ENCODE measurements at regions not wholly inside any gene's neighbourhood (a gene's known extent, or its start where the extent isn't known, plus 50 kb on each side); places are given as distances from the start of the nearest gene placed in this dataset.

DNA sequence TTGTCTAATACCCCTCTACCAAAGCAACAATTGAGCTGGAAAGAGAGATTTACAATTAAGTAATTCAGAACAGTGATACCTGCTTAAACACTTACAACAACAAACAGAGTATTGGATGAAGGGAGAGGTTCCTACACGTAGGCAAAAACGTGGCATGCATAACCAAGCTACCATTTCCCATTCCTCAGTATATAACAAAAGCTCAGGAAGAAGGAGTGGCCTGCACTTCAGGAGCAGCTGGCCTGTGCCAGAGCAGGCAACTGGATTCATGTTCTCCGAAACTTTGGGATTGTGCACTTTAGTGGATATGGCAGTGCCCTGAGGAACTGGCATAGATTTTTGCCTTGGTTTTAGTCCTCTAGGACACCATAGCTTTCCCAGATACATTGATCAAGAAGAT lies 630.2 kb upstream of the PCDH9 start:
- TF ChIP-seq CTCF (IDR thresholded peaks at IDR 0.05; ENCODE audit: insufficient read depth, low read length, severe bottlenecking): no peak
- DNase-seq (ENCODE audit: low read depth): no peak
- Histone ChIP-seq H3K4me3 (ENCODE audit: low read depth, low read length) (no peak overlapping the region), H3K27me3 (ENCODE audit: control insufficient read depth, insufficient read depth, low read length) (no peaks in the 10 kb centered on the region), H3K36me3 (ENCODE audit: control insufficient read depth, insufficient read depth, low read length) (no peaks in the 10 kb centered on the region)
- no peak for FAIRE-seq

- Histone ChIP-seq H3K4me3 (ENCODE audit: low read depth, low read length) (no peak overlapping the region), H3K27me3 (ENCODE audit: control insufficient read depth, insufficient read depth, low read length) (no peaks in the 10 kb centered on the region), H3K36me3 (ENCODE audit: control insufficient read depth, insufficient read depth, low read length) (no peaks in the 10 kb centered on the region)
- DNase-seq (ENCODE audit: low read depth) (no peak), FAIRE-seq (no peak)
- no peak for TF ChIP-seq CTCF (IDR thresholded peaks at IDR 0.05; ENCODE audit: insufficient read depth, low read length, severe bottlenecking)
Observed at GRCh38 chr13:67859904-67860303, 629.8 kb upstream of the PCDH9 start.

DNA sequence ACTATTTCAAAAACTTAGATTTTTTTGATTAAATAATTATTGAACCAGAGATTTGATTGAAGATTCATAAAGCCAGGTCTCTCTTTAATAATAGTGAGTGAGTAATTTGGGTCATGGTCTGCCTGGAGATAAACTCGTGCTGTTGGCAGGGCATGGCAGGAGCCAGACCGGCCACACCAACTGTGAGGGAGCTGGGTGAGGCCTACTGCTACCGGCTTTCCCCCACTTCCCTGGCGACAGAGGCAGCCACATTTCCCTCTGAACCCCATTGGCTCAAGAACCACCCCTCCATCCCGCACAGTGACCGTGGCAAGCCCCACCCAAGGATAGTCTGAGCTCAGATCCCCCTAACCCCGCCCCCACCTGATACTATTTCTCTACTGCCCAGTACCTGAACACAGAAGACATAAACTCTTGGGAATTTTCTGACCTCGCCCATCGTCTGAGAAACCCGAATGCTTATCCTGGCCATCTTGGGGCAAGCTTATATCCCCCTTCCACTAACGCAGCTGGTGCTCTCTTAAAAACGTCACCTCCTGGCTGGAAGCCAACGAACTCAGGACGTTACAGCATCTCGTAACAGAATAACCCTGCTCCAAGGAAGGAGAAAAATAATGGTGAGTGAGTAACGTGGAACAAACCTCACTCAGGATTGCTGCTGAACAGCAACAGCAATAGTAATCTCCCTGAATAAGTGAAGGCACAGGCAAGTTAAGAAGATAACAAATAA lies 627.6 kb upstream of the PCDH9 start:
- no peak for TF ChIP-seq CTCF (IDR thresholded peaks at IDR 0.05; ENCODE audit: insufficient read depth, low read length, severe bottlenecking)
- Histone ChIP-seq H3K4me3 (ENCODE audit: low read depth, low read length) (no peak overlapping the region), H3K27me3 (ENCODE audit: control insufficient read depth, insufficient read depth, low read length) (no peaks in the 10 kb centered on the region), H3K36me3 (ENCODE audit: control insufficient read depth, insufficient read depth, low read length) (no peaks in the 10 kb centered on the region)
- FAIRE-seq: no peak
- DNase-seq (ENCODE audit: low read depth): no peak

- TF ChIP-seq CTCF (IDR thresholded peaks at IDR 0.05; ENCODE audit: insufficient read depth, low read length, severe bottlenecking): no peak
- H3K27me3 ChIP-seq (ENCODE audit: control insufficient read depth, insufficient read depth, low read length): no peaks in the 10 kb centered on the region
- FAIRE-seq: no peak
- H3K4me3 ChIP-seq (ENCODE audit: low read depth, low read length): no peak overlapping the region
- H3K36me3 ChIP-seq (ENCODE audit: control insufficient read depth, insufficient read depth, low read length): no peaks in the 10 kb centered on the region
- no peak for DNase-seq (ENCODE audit: low read depth)
Observed at GRCh38 chr13:67856955-67857354, 626.8 kb upstream of the PCDH9 start.

DNA sequence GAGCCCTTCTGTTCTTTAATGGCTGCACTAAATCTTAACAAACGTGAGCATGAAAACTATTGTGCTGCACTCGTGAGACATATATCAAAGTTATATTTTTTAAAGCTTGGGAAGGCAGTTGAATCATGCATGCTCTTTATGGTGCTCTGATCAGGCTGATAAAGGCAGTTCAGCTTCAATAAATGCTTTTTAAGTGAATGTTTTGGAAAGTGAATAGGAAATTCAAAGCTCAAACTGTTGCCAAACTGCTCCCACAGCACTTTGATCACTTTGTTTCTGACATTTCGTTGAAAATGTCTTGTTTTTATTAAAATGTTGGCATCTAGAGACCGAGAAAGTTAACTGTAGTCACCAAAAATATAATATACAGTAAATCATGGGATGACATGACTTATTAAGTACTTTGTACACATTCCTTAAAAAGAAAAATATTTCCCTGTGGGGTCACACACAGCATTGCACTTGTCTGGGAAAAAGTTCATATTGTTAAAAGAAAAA lies 625.7 kb upstream of the PCDH9 start:
- TF ChIP-seq CTCF (IDR thresholded peaks at IDR 0.05; ENCODE audit: insufficient read depth, low read length, severe bottlenecking): no peak

GRCh38 chr13:67854990-67855389 lies 624.9 kb upstream of the PCDH9 start:
- Histone ChIP-seq H3K36me3 (ENCODE audit: control insufficient read depth, insufficient read depth, low read length) (no peaks in the 10 kb centered on the region), H3K27me3 (ENCODE audit: control insufficient read depth, insufficient read depth, low read length) (no peaks in the 10 kb centered on the region), H3K4me3 (ENCODE audit: low read depth, low read length) (no peak overlapping the region)
- TF ChIP-seq CTCF (IDR thresholded peaks at IDR 0.05; ENCODE audit: insufficient read depth, low read length, severe bottlenecking): no peak
- DNase-seq (ENCODE audit: low read depth) (no peak), FAIRE-seq (no peak)

More for the DNA sequence above, 625.7 kb upstream of the PCDH9 start:
- DNase-seq (ENCODE audit: low read depth) (no peak), FAIRE-seq (no peak)
- no peaks in the 10 kb centered on the region for H3K27me3 ChIP-seq (ENCODE audit: control insufficient read depth, insufficient read depth, low read length)
- H3K4me3 ChIP-seq (ENCODE audit: low read depth, low read length): no peak overlapping the region
- no peaks in the 10 kb centered on the region for H3K36me3 ChIP-seq (ENCODE audit: control insufficient read depth, insufficient read depth, low read length)
